ENCODE measurements at regions not wholly inside any gene's neighbourhood (a gene's known extent, or its start where the extent isn't known, plus 50 kb on each side); places are given as distances from the start of the nearest gene placed in this dataset.

DNA sequence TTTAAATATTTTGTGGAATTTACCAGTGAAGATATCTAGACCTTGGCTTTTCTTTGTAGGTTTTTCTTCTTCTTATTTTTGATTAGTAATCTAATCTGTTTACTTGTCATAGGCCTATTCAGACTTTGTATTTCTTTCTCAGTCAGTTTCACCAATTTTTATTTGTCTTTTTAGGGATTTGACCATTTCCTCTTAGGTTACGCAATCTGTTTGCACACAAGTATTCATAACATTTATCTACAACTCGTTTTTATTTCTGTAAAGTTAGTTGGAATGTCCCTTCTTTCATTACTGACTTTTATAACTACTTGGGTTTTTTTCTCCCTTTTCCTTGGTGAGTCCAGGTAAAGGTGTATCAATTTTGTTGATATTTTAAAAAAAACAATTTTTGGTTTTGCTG, 545.7 kb downstream of the AACS start:
- H3K4me3 ChIP-seq: no peak overlapping the region

GRCh38 chr12:125614058-125614457, 548.8 kb downstream of the AACS start:
- H3K27ac ChIP-seq (ENCODE audit: low read depth in 1 of 2, low read length in 1 of 2): no peak overlapping the region
- no peaks in the 10 kb centered on the region for H3K9me3 ChIP-seq (ENCODE audit: control insufficient read depth in 4 of 4, insufficient read depth in 3 of 4, low read length in 3 of 4)
- H3K4me3 ChIP-seq: no peak overlapping the region
- DNase-seq (no peak), ATAC-seq (ENCODE audit: insufficient read depth, low FRiP score) (no peak)
- no peaks in the 10 kb centered on the region for H3K36me3 ChIP-seq (ENCODE audit: control insufficient read depth in 4 of 4, insufficient read depth in 4 of 4, low read length in 4 of 4)
- no peaks in the 10 kb centered on the region for H3K4me1 ChIP-seq (ENCODE audit: control insufficient read depth in 5 of 5, insufficient read depth in 5 of 5, low read length in 5 of 5)
- WGBS, 2 donors: 70 to 87% methylated on average over 1 of the region's 1 CpG
- H3K27me3 ChIP-seq (ENCODE audit: control insufficient read depth in 3 of 3, insufficient read depth in 3 of 3, low read length in 2 of 3): no peaks in the 10 kb centered on the region
- no peak overlapping the region for H3K9ac ChIP-seq (ENCODE audit: insufficient read depth in 1 of 2, low read length in 2 of 2)
- no peak for TF ChIP-seq CTCF (IDR thresholded peaks at IDR 0.05; ENCODE audit: control extremely low read depth, extremely low read depth)

More for the DNA sequence above, 545.7 kb downstream of the AACS start:
- Histone ChIP-seq H3K9me3 (ENCODE audit: control insufficient read depth in 4 of 4, insufficient read depth in 3 of 4, low read length in 3 of 4) (no peaks in the 10 kb centered on the region), H3K4me1 (ENCODE audit: control insufficient read depth in 5 of 5, insufficient read depth in 5 of 5, low read length in 5 of 5) (no peaks in the 10 kb centered on the region), H3K36me3 (ENCODE audit: control insufficient read depth in 4 of 4, insufficient read depth in 4 of 4, low read length in 4 of 4) (no peaks in the 10 kb centered on the region), H3K9ac (ENCODE audit: insufficient read depth in 1 of 2, low read length in 2 of 2) (no peak overlapping the region), H3K27me3 (ENCODE audit: control insufficient read depth in 3 of 3, insufficient read depth in 3 of 3, low read length in 2 of 3) (no peaks in the 10 kb centered on the region), H3K27ac (ENCODE audit: low read depth in 1 of 2, low read length in 1 of 2) (no peak overlapping the region)
- DNase-seq: no peak
- no peak for TF ChIP-seq CTCF (IDR thresholded peaks at IDR 0.05; ENCODE audit: control extremely low read depth, extremely low read depth)
- WGBS, 2 donors: 55 to 70% methylated on average over 2 of the region's 2 CpGs
- no peak for ATAC-seq (ENCODE audit: insufficient read depth, low FRiP score)

DNA sequence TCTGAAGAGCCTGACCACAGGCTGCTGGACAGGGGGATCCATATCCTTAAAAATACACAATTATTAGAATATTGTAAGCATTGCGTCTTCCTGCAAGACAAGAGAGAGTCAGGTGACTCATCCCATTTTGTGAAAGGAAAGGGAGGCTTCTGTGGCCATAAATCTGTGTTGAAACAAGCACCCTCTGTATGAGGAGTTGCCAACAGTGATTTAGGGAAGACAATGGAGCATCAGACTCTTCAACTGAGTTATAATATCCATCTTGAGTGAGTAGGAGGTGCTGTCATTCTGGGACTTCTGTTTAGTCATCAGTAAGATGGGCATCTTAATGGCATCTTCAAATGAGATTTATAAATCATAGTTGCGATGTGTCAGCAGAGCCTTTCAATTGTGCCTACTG, 554.5 kb downstream of the AACS start:
- Histone ChIP-seq H3K9me3 (ENCODE audit: control insufficient read depth in 4 of 4, insufficient read depth in 3 of 4, low read length in 3 of 4) (no peaks in the 10 kb centered on the region), H3K4me3 (no peak overlapping the region), H3K27me3 (ENCODE audit: control insufficient read depth in 3 of 3, insufficient read depth in 3 of 3, low read length in 2 of 3) (no peaks in the 10 kb centered on the region), H3K27ac (ENCODE audit: low read depth in 1 of 2, low read length in 1 of 2) (no peak overlapping the region), H3K36me3 (ENCODE audit: control insufficient read depth in 4 of 4, insufficient read depth in 4 of 4, low read length in 4 of 4) (no peaks in the 10 kb centered on the region), H3K4me1 (ENCODE audit: control insufficient read depth in 5 of 5, insufficient read depth in 5 of 5, low read length in 5 of 5) (no peaks in the 10 kb centered on the region), H3K9ac (ENCODE audit: insufficient read depth in 1 of 2, low read length in 2 of 2) (no peak overlapping the region)
- TF ChIP-seq CTCF (IDR thresholded peaks at IDR 0.05; ENCODE audit: control extremely low read depth, extremely low read depth): no peak
- ATAC-seq (ENCODE audit: insufficient read depth, low FRiP score) (no peak), DNase-seq (no peak)
- WGBS, 2 donors: 76 to 94% methylated on average over 2 of the region's 2 CpGs

GRCh38 chr12:125633686-125634085, 568.5 kb downstream of the AACS start:
- Histone ChIP-seq H3K27me3 (ENCODE audit: control insufficient read depth in 3 of 3, insufficient read depth in 3 of 3, low read length in 2 of 3) (no peaks in the 10 kb centered on the region), H3K27ac (ENCODE audit: low read depth in 1 of 2, low read length in 1 of 2) (no peak overlapping the region), H3K9ac (ENCODE audit: insufficient read depth in 1 of 2, low read length in 2 of 2) (no peak overlapping the region), H3K9me3 (ENCODE audit: control insufficient read depth in 4 of 4, insufficient read depth in 3 of 4, low read length in 3 of 4) (peaks cover 0 to 2% (median 0%) of the 10 kb centered on the region in 4 donors), H3K4me1 (ENCODE audit: control insufficient read depth in 5 of 5, insufficient read depth in 5 of 5, low read length in 5 of 5) (peaks cover 0 to 4% (median 0%) of the 10 kb centered on the region in 5 donors), H3K4me3 (no peak overlapping the region), H3K36me3 (ENCODE audit: control insufficient read depth in 4 of 4, insufficient read depth in 4 of 4, low read length in 4 of 4) (no peaks in the 10 kb centered on the region)
- TF ChIP-seq CTCF (IDR thresholded peaks at IDR 0.05; ENCODE audit: control extremely low read depth, extremely low read depth): no peak
- DNase-seq: no peak
- no peak for ATAC-seq (ENCODE audit: insufficient read depth, low FRiP score)
